NCI-H2171 (cell line): ENCODE measurements at regions not wholly inside any gene's neighbourhood (a gene's known extent, or its start where the extent isn't known, plus 50 kb on each side); places are given as distances from the start of the nearest gene placed in this dataset.

Source experiments
- DNase-seq: peaks from one replicate; lab custom pipeline; 2025; lab: John Stamatoyannopoulos, UW

GRCh38 chr7:26458466-26459145 lies 166.9 kb downstream of the SNX10 start:
- no peak for DNase-seq

- no peak for DNase-seq
Measured at GRCh38 chr7:26459540-26460193, 168.0 kb downstream of the SNX10 start.

GRCh38 chr7:26460351-26461085 lies 168.9 kb downstream of the SNX10 start:
- no peak for DNase-seq

- DNase-seq: no peak
Measured at GRCh38 chr7:26461518-26461917, 169.9 kb downstream of the SNX10 start.

GRCh38 chr7:26466007-26466406 lies 174.3 kb downstream of the SNX10 start:
- DNase-seq: no peak

GRCh38 chr7:26467104-26467503 lies 175.4 kb downstream of the SNX10 start:
- no peak for DNase-seq

- DNase-seq: no peak
Measured at GRCh38 chr7:26467541-26467940, 175.9 kb downstream of the SNX10 start.

GRCh38 chr7:26468625-26469024 lies 177.0 kb downstream of the SNX10 start:
- no peak for DNase-seq

- no peak for DNase-seq
Measured at GRCh38 chr7:26469188-26469587, 177.5 kb downstream of the SNX10 start.

GRCh38 chr7:26470691-26471090 lies 179.0 kb downstream of the SNX10 start:
- DNase-seq: no peak

GRCh38 chr7:26471306-26472075 lies 179.8 kb downstream of the SNX10 start:
- no peak for DNase-seq

GRCh38 chr7:26472971-26473370 lies 181.3 kb downstream of the SNX10 start:
- no peak for DNase-seq

GRCh38 chr7:26476271-26476670 lies 184.6 kb downstream of the SNX10 start:
- no peak for DNase-seq

- no peak for DNase-seq
Measured at GRCh38 chr7:26477381-26477990, 185.8 kb downstream of the SNX10 start.

- no peak for DNase-seq
Measured at GRCh38 chr7:26478550-26478949, 186.9 kb downstream of the SNX10 start.

- DNase-seq: no peak
Measured at GRCh38 chr7:26479581-26479980, 187.9 kb downstream of the SNX10 start.

GRCh38 chr7:26480156-26480555 lies 188.5 kb downstream of the SNX10 start:
- no peak for DNase-seq

- no peak for DNase-seq
Measured at GRCh38 chr7:26482927-26483326, 191.3 kb downstream of the SNX10 start.

GRCh38 chr7:26483843-26484242 lies 192.2 kb downstream of the SNX10 start:
- no peak for DNase-seq

GRCh38 chr7:26485367-26485934 lies 193.8 kb downstream of the SNX10 start:
- DNase-seq: no peak

- DNase-seq: no peak
Measured at GRCh38 chr7:26486153-26486552, 194.5 kb downstream of the SNX10 start.
